Kidney tubule cell (primary cell): ENCODE measurements at regions not wholly inside any gene's neighbourhood (a gene's known extent, or its start where the extent isn't known, plus 50 kb on each side); places are given as distances from the start of the nearest gene placed in this dataset.
"Not testable (repeated sequence)": the region's sequence is repeated elsewhere in the genome, so short reads cannot be mapped to it uniquely, and the experiment has no call there.

Experiments
- DNase-seq: peaks from one replicate; pipeline ENCODE4 v3.0.0-alpha.2; 2018; ENCODE audit warnings: low spot score

GRCh38 chr1:37323486-37324377 is 150.6 kb upstream of the ZC3H12A start:
- DNase-seq: peak; percentile 39

DNA sequence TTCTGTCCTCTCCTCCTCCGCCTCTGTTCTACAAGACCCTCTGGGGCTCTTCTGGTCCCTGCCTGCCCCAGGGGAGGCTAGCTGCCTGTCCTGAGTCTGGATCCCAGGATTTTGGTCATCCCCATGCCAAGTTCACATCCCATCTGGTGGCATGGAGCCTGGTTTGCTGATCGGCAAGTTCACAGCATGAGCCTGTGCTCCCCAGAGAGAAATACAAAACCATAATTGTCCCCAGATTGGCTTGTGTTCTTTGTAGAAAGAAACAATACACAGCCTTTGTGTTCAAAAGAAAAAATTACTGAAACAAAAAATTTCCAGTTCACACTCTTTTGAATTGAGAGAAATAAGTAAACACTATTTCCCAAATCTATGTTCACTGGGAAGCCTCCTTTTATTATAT is 149.4 kb upstream of the ZC3H12A start:
- no peak for DNase-seq

DNA sequence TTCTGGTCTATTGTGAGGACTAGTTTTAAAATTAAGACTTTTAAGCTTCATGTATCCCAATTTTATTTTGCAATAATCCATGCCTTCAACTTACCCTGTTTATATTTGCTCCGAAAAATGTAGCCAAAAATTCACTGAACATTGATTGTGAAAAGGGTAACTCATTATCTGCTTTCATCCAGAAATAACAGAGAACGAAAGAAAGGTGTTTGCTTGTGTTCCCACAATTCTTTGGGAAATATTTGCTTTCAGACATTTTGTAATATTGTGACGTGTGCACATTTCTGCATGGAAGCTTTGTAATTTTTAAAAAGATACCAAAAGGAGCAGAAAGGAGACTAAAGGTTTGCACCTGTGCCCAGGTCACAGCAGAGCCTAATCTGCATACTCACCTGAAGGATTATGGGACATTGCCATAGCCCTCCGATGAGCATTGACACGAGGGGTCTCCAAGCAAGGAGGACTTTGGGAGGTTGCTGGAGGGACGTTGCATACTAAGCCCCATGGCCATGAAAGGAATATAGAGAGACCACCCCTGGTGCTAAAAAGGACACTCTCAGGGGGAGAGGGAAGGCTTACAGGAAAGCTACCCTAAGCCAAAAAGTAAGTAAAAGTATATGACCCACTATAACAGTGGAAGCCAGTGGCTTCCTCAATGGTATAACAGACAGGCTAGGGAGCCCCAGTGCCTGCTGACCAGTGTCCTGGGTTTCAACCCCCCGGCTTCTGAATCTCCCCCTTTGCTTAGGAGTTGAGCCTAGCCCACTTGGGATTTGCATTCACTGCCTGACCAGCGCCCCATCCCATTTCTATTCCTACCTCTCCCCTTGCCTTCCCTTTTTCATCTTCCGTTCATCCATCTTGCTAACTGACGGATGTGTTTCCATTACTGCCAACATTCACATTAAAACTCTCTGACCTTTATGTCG is 148.6 kb upstream of the ZC3H12A start:
- no peak for DNase-seq

- DNase-seq: no peak
Measured at GRCh38 chr1:37332126-37332525, 142.3 kb upstream of the ZC3H12A start.

- no peak for DNase-seq
Measured at GRCh38 chr1:37338658-37339057, 135.7 kb upstream of the ZC3H12A start.

- DNase-seq: no peak
Measured at GRCh38 chr1:37342736-37343135, 131.6 kb upstream of the ZC3H12A start.

DNA sequence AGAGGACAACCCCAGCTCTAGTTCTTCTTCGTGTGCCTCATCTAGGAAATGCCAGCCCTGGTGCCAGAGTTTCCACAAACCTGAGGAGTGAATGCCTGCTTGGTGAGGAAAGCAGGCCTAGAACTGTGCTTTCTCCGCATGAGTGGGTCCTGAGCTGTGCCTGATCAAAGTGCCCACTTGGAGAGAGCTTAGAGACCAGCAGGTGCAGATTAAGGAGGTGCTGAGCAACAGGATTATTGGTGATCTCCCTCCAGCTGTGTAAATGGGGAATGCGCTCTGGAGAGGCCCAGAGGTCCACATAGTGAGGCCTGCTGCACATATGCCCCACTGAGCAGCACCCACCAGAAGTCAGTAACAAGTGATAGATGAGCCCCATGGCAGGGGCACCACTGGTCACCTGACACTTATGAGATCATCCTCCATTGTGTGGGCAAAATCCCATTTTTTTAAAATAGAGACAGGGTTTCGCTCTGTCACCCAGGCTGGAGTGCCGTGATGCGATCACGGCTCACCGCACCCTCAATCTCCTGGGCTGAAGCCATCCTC is 127.2 kb upstream of the ZC3H12A start:
- DNase-seq: no peak

- no peak for DNase-seq
Measured at GRCh38 chr1:37353871-37354270, 120.5 kb upstream of the ZC3H12A start.

- DNase-seq: no peak
Measured at GRCh38 chr1:37354876-37355650, 119.3 kb upstream of the ZC3H12A start.

GRCh38 chr1:37358992-37359391 is 115.4 kb upstream of the ZC3H12A start:
- DNase-seq: no peak

DNA sequence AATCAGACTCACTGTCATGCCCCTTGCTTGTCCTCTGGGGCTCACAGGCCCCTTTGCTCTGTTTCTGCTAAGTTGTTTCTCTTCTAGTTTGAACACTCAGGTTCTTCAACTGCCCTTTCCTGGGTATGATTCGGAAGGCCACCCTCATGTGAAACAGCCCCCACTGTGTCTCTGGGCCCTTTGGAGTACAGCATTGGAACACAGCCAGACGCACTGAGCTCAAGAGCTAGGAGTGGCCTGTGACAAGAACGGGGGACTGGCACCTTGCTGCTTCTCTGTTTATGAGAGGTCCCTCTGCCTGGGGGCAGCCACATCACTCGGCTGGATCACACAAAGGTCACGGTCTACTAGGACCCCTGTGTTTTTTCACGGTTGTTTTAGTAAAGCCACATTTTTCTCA is 114.4 kb upstream of the ZC3H12A start:
- DNase-seq: no peak

DNA sequence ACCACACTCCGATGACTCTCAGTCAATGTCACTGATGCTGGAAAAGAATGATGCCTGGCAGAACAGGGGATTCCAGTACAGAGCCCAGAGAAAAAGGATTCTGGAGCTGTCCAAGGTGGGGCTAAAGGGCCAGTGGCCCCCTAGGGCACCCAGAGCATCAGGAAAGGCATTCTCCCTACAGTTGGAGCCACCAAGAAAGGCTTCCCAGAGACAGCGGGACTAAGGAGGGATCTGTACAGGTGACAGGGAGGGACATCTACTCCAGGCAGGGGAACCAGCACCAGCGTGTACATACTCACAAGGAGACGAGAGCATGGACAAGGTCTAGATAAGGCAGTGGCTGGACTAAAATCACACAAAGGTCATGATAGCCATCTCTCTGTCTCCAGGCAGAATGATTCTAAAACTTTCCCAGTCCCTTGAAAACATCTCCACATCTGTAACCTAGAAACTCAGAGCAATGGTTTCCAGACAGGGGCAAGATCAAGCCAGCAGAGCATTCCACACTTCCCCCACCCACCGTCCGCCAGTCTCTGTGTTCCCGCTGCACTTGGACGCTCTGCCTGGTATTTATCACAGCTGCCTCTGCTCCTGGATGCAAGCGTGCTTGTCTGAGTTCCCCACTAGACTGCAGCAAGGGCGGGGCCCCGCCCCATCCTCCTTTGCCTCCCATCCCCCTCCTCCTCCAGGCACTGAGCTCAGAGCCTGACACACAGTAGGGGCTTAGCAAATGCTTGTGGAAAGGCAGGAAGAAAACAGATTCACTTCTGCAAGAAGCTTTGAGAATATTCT is 111.6 kb upstream of the ZC3H12A start:
- DNase-seq: no peak

DNA sequence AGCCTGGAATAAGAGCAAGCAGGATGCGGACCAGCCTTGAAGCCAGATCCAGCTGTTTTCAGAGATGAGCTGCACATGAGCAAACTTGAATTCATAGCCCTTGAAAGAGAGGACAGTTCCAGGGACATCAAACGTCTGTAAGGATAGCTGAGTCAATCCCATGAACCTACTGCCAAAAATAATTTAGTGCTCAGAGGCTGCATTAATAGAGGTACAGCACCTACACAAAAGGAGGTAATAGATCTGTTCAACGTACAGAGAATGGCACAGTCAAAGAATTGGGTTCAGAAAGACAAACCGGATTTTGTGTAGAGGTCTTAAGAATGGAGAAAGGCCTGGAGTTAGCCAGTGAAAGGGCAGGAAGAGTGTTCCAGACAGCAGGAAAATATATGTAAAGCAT is 110.8 kb upstream of the ZC3H12A start:
- DNase-seq: no peak

GRCh38 chr1:37368665-37369315 is 105.6 kb upstream of the ZC3H12A start:
- DNase-seq: not testable (repeated sequence)

DNA sequence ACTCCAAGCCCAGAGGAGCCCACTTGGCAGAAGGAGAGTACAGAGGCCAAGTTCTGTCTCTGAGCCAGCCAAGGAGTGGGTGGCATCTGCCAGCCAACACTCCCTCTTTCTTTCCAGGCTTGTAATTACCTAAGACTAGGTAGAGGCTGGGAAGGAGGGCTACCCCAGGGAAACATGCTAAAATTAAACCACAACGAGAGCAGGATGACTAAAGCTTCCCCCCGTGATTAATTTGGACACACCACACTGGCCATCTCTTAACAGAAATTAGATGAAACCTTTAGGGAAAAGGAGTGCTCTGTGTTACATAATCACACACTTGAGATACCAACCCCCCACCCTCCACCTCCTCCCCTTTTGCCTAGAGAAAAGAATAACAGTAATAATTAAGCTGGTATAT is 102.1 kb upstream of the ZC3H12A start:
- DNase-seq: no peak

DNA sequence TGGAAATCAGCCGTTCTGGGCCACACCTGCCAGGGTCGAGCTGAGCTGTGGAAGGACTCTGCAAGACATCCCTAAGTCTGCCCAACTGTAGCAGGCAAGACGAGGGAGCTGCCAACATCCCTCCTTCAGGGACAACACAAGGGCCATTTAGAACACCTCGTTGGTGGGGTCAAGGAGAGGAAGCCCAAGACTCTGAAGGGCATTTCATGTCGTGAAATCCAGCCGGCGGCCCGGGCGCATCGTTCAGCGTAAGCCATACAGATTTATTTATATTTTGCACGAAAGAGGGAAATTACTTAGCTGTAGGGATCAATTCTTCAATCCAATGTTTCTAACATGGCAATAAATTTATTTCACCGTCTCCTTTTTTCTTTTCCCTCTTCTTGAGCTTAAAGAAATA is 101.7 kb upstream of the ZC3H12A start:
- no peak for DNase-seq

DNA sequence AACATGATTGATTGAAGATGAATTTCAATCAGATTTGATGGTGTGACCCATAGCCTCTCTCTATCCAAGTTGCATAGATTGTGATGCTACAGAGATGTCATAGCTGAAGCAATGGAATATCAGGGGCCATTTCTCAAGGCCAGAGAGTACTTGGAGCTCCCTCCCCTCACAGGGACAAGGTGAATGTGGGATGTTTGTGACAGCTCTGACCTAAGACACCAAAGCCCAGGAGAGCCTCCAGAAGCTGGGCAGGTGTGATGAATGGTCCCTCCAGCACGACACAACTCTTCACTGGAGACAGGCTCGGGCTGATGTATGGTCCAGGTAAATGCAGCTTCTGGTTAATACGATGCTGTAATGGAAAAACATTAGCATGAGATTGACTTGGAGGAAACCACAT is 101.0 kb upstream of the ZC3H12A start:
- DNase-seq: no peak

GRCh38 chr1:37380546-37380945 is 93.8 kb upstream of the ZC3H12A start:
- DNase-seq: not testable (repeated sequence)

DNA sequence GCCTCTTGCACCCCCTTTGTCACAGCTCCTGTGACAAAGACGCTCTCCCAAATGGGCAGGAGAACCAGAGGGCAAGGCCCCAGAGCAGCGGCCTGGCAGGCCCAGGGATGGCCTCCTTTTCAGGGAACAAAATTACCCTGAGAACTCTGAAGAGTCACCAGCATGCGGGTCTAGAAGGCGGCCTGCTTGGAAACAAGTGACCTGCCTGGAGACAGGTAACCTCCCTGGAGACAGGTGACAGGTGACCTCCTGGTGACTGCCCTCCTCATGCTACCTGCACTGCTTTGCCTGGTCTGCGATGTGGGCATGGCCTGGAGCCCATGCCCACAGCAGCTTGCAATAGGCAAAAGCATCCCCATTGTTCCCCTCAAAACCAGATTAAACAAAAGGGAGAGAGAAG is 86.5 kb upstream of the ZC3H12A start:
- no peak for DNase-seq

DNA sequence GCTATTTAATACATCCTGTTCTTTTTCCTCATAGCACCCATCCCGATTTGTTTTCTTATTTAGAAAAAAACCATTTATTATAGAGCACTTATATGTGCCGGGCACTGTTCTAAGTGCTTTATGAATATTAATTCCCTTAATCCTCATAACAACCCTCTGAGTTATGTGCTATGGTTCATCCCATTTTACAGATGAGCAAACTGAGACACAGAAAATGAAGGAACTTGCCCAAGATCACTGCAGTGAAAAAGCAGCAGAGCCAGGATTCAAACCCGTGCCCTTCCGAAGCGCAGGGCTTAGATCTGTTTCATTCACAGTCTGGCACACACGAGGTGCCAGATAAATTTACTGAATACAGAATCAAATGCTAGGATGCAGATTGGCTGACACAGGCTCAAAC is 85.1 kb upstream of the ZC3H12A start:
- DNase-seq: no peak
